NCI-H1694 (cell line): ENCODE measurements at regions not wholly inside any gene's neighbourhood (a gene's known extent, or its start where the extent isn't known, plus 50 kb on each side); places are given as distances from the start of the nearest gene placed in this dataset.
A peak's percentile ranks its signal among the peaks of the same experiment; 100 is the strongest.

Source experiments
- DNase-seq: peaks from one replicate; lab custom pipeline; 2025; lab: John Stamatoyannopoulos, UW

GRCh38 chr1:57925226-57925625 is 501.4 kb upstream of the DAB1 start:
- DNase-seq, result no peak

GRCh38 chr1:57922130-57922529 is 498.3 kb upstream of the DAB1 start:
- DNase-seq, result no peak

DNA sequence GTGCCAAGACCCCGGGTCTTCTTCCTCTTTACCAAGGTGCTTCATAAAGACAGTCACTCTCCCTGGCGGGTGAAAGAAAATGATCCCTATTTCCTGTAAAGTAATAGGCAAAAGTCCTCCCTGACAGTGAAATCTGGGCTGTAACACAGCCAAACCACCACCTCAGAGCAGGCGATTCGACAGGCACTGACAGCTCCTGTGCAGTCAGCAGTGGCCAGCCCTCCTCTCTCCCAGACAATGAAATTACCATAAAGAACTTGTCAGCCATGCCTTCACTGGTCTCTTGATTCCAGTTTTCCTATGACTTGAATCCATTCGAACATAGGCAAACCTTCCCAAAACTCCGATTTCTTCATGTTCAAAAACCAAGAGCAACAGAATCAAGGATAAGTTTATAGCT is 492.2 kb upstream of the DAB1 start:
- no peak for DNase-seq

DNA sequence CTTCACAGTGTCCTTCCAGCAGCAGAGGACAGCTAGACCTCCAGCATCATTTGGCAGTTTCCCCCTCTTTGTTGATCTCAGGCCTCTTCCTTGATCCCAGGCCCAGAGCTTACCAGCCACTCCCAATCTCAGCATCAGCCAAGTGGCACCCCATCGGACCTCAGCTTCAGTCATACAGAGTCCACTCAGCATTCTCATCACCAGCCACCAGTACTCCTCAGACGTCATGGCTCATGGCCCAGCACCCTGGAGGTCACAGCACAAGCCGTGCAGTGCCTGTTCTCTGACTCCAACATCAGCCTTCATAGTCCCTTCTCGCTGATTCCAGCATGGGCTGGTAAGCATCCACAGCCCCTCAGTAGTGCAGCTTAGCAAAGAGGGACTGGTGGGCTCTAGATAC is 487.6 kb upstream of the DAB1 start:
- no peak for DNase-seq

DNA sequence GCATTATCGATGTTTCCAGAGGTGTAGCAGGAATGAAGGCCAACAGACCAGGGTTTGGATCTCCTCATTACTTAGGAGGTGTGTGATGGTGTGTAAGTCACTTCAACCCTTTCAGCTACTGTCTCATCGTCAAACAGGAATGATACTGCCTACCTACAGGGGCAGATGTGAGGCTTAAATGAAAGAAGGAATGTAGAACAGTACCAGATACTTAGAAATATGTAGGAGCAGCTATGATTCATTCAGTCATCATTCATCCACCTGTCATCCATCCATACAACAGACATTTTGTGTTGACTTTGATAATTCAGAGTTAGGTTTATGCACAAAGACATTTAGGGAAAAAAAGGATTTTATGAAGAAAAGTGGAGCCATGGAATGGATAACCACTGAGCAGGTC is 486.9 kb upstream of the DAB1 start:
- DNase-seq, result no peak

- DNase-seq, result no peak
Observed at GRCh38 chr1:57910305-57910704, 486.4 kb upstream of the DAB1 start.

- peak; percentile 81 for DNase-seq
Observed at GRCh38 chr1:57908147-57908890, 484.5 kb upstream of the DAB1 start.

DNA sequence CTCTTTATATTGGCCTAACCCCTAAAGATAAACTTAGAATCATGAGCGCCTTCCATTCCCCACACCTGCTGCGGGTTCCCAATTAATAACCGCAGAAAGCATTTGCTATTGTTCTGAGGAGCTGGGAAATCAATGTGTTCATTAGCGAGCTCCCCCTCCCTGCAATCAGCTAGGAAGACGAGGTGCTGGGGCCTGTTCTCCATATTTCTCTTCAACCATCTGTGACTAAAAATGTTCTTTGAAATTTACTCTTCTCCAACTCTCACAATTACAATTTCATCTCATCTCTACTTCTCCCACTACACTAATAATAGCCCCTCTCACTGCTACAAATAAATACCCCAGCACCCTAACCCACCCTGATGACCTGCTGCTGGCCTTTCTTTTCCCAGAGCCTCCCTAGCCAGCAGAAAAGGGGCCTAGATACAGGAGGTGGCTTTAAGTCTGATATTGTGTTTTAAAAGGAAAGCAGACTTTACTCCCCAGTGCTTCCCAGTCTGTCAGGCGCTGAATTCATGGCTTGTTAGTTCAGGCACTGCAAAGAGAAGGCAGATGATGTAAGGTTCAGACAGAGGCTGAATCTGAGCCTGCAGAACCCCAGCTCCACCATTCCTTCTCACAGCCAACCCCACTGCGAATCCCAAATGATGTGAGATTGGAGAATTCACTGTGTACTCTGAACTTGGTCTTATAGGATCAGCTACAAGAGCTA is 477.5 kb upstream of the DAB1 start:
- no peak for DNase-seq

GRCh38 chr1:57898531-57898930 is 474.7 kb upstream of the DAB1 start:
- no peak for DNase-seq

GRCh38 chr1:57897581-57897980 is 473.7 kb upstream of the DAB1 start:
- DNase-seq, result no peak

GRCh38 chr1:57894315-57894714 is 470.5 kb upstream of the DAB1 start:
- DNase-seq, result no peak

DNA sequence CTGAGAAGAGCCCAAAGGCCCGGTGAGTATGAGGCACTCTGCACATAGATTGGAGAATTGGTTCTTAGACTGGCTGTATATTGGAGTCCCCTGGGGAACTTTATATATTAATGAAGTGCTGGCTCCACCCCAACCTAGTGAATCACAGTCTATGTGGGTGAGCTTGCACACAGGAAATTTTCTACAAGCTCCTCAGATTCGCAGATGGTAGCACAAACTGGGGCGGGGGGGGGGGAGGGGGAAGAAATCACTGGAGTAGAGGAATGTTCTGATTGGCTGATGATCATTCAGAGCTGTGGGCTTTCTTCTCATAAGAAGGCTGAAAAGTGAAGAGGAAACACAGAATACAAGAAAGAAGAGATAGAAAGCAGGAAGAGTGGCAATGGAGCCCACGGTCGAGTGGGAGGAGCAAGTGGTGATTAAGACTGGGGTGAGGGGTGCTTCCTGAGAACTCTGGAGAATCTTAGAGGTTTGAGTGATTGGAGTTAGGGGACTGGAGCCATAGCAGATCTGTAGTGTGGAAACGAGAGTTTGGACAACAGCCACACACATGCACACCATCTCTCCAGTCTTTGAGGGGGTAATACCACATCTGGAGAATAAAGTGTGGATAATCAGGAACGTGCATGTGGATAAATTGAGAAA is 465.9 kb upstream of the DAB1 start:
- DNase-seq, result no peak

DNA sequence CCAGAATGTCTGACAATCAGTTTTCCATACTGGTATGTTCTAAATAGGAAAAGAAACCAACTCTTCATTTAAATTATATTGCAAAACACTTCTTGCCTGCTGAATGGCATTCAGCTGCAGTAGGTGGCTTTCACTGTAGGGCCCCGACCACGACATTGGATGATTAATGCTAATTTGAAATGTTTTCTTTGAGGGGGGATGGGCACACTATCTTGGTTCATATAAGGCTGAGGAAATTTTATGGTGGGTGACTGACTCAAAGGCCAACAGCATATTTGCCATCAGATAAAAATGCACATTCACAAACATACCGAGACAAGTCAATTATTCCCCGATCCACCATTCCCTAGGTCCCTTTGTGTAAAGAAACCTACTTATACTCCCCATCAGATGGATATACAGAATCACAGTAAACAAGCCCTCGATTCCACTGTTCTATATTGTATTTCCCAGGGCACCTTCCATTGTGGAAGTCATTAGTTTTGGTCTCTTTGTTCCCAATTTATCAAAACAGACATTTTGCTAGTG is 464.2 kb upstream of the DAB1 start:
- no peak for DNase-seq

DNA sequence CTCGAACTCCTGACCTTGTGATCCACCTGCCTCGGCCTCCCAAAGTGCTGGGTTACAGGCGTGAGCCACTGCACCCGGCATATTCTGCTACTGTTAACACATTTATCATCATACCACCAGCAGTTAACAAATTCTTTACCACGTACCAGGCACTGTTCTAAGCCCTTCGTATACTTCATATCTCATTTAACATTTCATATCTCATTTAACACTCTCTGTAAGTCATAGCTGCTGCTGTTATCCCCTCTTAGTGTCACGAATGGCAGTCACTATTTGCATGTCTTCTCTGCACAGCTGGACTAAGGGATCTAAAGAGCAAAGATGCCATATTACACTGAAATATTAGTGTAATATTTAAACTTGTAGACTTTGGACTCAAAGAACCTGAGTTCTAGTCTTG is 462.5 kb upstream of the DAB1 start:
- DNase-seq, result no peak

DNA sequence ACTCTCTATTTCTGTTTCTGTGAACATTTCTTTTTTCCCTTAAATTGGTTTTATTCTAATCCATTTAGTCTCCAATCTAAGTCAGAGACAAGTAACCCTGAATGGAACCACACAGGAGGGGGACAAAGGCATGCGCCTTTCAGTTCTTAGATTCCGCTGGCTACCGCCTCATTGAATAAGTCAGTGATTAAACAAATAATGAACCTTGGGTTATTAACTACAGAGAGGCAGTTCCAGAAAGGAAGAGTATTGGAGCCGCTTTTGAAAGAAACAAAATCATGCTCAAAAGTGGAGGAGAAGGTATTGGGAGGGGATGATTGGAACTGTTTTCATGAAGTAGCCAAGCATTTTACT is 459.8 kb upstream of the DAB1 start:
- no peak for DNase-seq

DNA sequence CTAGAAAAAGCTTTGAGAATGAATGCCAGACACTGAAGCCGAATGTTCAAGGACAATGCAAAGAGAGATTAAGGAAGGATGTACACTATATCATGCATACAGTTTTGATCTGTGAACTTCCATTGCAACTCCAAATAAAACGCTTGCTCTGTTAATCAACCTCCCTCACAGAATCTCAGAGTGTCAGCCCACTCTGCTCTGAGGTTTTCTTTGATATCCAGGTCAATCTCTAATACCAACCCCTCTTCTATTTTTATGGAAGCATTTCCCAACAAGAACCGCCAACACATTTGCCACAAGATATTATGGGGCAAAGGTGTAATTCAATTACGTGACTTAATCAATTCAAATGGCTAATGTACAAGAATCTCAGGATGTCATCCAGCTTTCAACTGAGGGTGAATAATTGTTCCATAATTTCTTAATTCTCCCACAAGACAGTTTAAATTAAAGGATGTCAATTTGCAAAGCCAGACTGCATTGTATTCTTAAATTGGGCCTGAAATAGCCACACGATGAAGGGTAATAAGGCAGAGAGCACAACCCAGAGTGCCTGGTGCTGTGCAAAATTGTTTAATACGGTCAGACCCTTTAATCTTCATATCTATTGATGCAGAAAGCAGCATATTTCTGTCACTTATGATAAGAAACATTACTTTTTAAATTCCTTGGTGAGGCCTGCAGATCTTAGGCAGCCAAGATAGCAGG is 459.2 kb upstream of the DAB1 start:
- no peak for DNase-seq

DNA sequence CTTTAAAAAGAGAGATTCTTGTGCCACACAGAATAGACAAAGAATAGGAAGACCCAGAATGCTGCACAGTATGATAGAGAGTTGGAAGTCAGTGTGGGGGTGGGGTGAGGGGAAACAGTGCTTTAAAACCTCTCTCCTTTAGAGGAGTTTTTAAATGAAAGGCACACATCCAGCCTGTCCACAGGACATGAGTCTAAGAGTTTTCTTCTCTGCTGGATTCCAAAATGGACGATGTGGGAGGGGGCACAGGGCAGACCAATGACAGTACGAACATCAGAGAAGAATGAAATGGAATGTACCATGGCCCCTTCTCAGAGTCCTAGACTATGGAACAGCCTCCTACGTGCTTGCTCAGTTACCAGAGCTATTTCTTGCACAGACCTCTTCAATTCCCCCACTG is 458.2 kb upstream of the DAB1 start:
- no peak for DNase-seq

GRCh38 chr1:57881639-57882038 is 457.8 kb upstream of the DAB1 start:
- DNase-seq, result no peak

- DNase-seq, result no peak
Observed at GRCh38 chr1:57879700-57880099, 455.8 kb upstream of the DAB1 start.

- no peak for DNase-seq
Observed at GRCh38 chr1:57874418-57874877, 450.6 kb upstream of the DAB1 start.

- no peak for DNase-seq
Observed at GRCh38 chr1:57872913-57873312, 449.1 kb upstream of the DAB1 start.

GRCh38 chr1:57868908-57869307 is 445.0 kb upstream of the DAB1 start:
- no peak for DNase-seq
